ENCODE measurements at regions not wholly inside any gene's neighbourhood (a gene's known extent, or its start where the extent isn't known, plus 50 kb on each side); places are given as distances from the start of the nearest gene placed in this dataset.

DNA sequence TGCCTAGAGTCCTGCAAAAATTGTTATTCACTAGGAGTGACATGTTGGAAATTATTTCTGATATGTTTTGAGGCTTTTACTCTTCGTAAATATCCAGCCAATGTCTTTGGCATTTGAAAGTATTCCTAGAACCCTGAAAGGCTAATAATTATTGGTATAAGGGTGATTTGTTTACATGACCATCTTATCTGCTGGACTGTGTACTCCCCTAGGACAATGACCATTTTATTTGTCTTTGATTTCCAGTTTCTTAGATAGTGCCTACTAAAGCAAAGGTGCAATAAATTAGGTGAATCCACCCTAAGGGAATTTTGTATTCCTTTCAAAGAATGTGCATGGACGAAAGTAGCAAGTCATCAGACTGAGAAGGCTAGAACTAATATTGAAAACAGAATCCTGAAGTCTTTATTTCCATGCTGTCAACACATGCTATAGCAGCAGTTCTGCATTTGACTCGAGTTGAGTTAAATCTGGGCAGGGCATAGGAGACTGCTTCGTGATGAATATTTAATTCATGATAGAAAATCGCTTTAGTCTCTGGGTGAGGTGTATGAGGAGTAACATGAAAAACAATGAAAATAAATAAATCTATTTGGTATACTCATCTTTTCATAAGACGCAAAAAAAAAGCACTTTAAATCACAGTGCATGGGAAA, 235.7 kb downstream of the GPD2 start:
- TF ChIP-seq EZH2 (IDR thresholded peaks at IDR 0.05) (no peak), FOXP2 (optimal IDR thresholded peaks at IDR 0.05; ENCODE audit: control extremely low read depth, extremely low read length, insufficient read depth) (no peak), POLR2AphosphoS5 (IDR thresholded peaks at IDR 0.05; ENCODE audit: borderline replicate concordance, low read depth, low read length) (no peak)

Data from SK-N-MC (cell line).